Activated naive CD4-positive, alpha-beta T cell treated with anti-CD3 and anti-CD28 coated beads, Interleukin-2, amount 10 ng/mL, durations not matched to agents 7 days and 5 days (primary cell): ENCODE measurements at regions not wholly inside any gene's neighbourhood (a gene's known extent, or its start where the extent isn't known, plus 50 kb on each side); places are given as distances from the start of the nearest gene placed in this dataset.

Experiments used
- CTCF ChIA-PET: fragments of 350-600 bp; sonication (Branson Sonifier 250); formaldehyde crosslinking; loops from one replicate; lab custom pipeline; 2021; ENCODE audit warnings: antibody characterized with exemption; lab: Charles Lee
- DNase-seq: peaks from one replicate; pipeline ENCODE4 v3.0.0-alpha.2; 2020
- H3K27ac Mint-ChIP-seq: one replicate; pipeline ENCODE4 v1.8.0; 2021; ENCODE audit warnings: mild to moderate bottlenecking, moderate library complexity, mixed read lengths
- H3K27me3 Mint-ChIP-seq: one replicate; pipeline ENCODE4 v1.8.0; 2021; ENCODE audit warnings: mild to moderate bottlenecking, mixed read lengths
- H3K36me3 Mint-ChIP-seq: one replicate; pipeline ENCODE4 v1.8.0; 2021; ENCODE audit warnings: mixed read lengths
- H3K4me1 Mint-ChIP-seq: one replicate; pipeline ENCODE4 v1.8.0; 2021; ENCODE audit warnings: mixed read lengths
- H3K4me3 Mint-ChIP-seq: one replicate; pipeline ENCODE4 v1.8.0; 2021; ENCODE audit warnings: mild to moderate bottlenecking, moderate library complexity, mixed read lengths
- H3K9me3 Mint-ChIP-seq: one replicate; pipeline ENCODE4 v1.8.0; 2021; ENCODE audit warnings: mixed read lengths

DNA sequence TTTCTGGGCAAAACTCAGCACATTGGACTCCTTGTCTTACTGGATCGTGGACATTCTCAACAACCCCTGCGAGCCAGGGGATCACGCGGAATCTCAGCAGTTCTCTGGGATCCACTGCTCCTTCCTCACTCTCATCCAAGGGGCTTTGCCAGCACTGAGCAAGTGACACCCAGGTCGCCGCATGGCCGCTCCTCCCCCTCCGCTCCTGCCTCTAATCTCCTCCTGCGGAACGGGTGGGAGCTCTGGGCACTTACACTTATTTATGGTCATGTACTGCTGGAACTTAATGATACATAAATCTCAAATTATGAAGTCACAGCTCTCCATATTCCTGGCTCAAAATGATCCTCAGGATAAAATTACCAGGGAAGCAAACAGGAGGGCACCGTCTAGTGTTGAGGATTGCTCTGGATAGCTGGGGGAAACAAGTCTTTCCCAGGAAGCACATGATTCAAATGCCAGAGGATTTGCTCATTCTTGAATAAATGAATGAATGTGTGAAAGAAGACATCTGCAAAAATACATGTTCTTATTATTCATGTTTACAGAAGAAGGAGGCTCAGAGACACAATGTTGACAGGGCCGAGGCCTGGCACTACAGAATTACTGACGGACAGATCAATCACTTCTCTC is 1077.3 kb downstream of the TBC1D22A start:
- Mint-ChIP-seq H3K9me3 (no peaks in the 10 kb centered on the region), H3K4me3 (no peak overlapping the region), H3K4me1 (no peaks in the 10 kb centered on the region), H3K36me3 (no peaks in the 10 kb centered on the region), H3K27ac (no peak overlapping the region), H3K27me3 (peaks cover 9% of the 10 kb centered on the region)
- DNase-seq, result no peak
- CTCF ChIA-PET, result no interaction called here

DNA sequence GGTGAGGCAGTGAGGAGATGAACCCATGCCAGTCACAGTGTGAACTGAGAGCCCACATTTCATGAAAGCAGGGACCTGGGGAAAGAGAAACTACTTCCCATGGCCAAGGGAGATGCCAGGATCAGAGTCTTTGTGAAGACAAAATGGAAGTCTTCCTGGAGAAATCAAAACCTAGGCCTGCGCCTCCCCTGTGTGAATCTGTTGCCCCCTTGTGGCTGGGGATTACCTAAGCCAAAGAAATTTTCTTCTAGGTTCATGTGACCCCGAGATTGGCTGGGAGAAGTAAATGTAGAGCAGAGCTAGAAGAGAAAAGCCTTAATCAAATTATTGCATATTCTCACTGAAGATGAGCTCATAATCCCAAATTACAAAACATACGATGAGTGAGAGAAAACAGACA is 1075.3 kb downstream of the TBC1D22A start:
- CTCF ChIA-PET, result interaction anchor here (0.6 kb wide), 1 partner anchor 652 kb away, joined by 3 read pairs; no protein-coding TSS in a partner anchor
- Mint-ChIP-seq H3K9me3 (no peaks in the 10 kb centered on the region), H3K36me3 (no peaks in the 10 kb centered on the region), H3K4me3 (no peak overlapping the region), H3K27me3 (peaks cover 9% of the 10 kb centered on the region), H3K27ac (no peak overlapping the region), H3K4me1 (no peaks in the 10 kb centered on the region)
- DNase-seq, result no peak

DNA sequence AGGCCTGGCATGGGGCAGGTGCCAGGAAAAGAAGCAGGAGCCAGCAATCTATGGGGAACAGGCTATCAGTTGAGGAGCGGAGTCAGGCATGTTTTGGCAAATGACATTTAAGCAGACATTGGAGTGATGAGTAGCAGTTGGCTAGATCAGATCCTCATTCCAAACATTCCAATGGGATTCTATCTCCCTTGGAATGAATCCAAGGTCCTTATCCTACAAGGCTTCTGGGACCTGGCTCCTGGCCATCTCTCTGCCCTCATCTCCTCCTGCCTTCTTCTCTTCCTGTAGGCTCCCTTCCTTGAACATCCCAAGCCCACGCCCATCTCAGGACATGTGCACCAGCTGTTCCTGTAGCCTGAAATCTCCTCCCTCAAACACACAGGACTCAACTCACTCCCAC is 1074.5 kb downstream of the TBC1D22A start:
- no peak overlapping the region for H3K27ac Mint-ChIP-seq
- H3K27me3 Mint-ChIP-seq, result peaks cover 5% of the 10 kb centered on the region
- no peaks in the 10 kb centered on the region for H3K36me3 Mint-ChIP-seq
- no peaks in the 10 kb centered on the region for H3K9me3 Mint-ChIP-seq
- H3K4me1 Mint-ChIP-seq, result no peaks in the 10 kb centered on the region
- CTCF ChIA-PET, result no interaction called here
- no peak overlapping the region for H3K4me3 Mint-ChIP-seq
- no peak for DNase-seq

DNA sequence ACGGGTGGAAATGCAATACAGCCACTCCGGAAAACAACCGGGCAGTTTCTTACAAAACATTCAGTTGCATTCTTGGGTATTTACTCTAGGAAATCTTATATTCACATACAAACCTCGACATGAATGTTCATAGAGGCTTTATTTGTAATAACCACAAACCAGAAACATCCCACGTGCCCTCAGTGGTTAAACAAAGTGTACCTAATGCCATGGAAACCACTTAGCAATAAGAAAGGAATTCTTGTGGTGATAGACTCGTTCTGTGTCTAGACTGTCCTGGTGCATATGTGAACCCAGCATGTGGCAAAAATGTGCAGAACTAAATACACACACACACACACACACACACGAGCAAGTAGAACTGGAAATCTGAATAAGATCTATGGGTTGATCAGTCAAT is 1073.3 kb downstream of the TBC1D22A start:
- H3K27me3 Mint-ChIP-seq, result no peaks in the 10 kb centered on the region
- H3K4me1 Mint-ChIP-seq, result no peaks in the 10 kb centered on the region
- CTCF ChIA-PET, result interaction anchor here (0.7 kb wide), 1 partner anchor 47 kb away, joined by 3 read pairs; no protein-coding TSS in a partner anchor
- no peaks in the 10 kb centered on the region for H3K9me3 Mint-ChIP-seq
- H3K4me3 Mint-ChIP-seq, result no peak overlapping the region
- H3K36me3 Mint-ChIP-seq, result no peaks in the 10 kb centered on the region
- H3K27ac Mint-ChIP-seq, result no peak overlapping the region
- no peak for DNase-seq

DNA sequence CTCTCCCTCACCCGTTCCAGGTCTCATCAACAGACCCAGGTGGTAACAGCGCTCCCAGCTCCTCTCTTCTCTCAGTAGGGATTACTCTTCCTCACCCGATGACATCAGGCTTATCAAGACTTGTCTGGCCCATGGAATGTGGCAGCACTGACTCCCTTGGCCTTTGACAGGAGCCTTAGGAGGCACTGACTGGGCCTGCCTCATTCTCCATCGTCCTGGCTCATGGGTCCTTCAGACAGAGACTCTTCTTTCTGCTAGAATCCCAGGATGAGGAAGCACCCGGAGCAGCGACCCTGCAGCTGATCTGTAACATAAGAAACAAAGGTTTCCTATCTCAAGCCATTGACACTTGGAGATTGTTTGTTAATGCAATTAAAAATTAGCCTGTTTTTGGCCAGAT is 1063.6 kb downstream of the TBC1D22A start:
- Mint-ChIP-seq H3K9me3 (no peaks in the 10 kb centered on the region), H3K36me3 (no peaks in the 10 kb centered on the region), H3K4me1 (no peaks in the 10 kb centered on the region), H3K27ac (no peak overlapping the region), H3K27me3 (peaks cover 4% of the 10 kb centered on the region), H3K4me3 (no peak overlapping the region)
- CTCF ChIA-PET, result no interaction called here
- no peak for DNase-seq

DNA sequence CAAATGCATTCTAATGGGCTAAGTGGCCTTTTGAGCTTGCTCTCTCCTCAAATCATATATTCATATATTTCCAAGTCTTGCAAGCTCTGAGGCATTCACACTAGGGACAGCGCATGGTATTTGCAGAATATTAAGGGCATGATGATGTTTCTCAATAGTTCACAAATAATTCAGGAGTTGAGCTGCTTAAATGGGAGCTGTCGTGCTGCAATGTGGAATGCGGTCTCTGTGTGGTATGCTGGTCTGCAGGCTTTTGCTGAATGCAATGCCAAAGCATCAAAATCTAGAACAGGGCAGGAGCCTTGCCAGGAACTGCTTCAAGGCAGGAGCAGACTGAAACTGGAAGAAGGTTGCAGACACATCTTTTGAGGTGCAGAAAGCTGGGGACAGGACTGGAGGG is 1060.0 kb downstream of the TBC1D22A start:
- no peak for DNase-seq
- Mint-ChIP-seq H3K36me3 (no peaks in the 10 kb centered on the region), H3K4me3 (no peak overlapping the region), H3K4me1 (no peaks in the 10 kb centered on the region), H3K27ac (no peak overlapping the region), H3K9me3 (peaks cover 1% of the 10 kb centered on the region), H3K27me3 (peaks cover 4% of the 10 kb centered on the region)
- CTCF ChIA-PET, result no interaction called here

DNA sequence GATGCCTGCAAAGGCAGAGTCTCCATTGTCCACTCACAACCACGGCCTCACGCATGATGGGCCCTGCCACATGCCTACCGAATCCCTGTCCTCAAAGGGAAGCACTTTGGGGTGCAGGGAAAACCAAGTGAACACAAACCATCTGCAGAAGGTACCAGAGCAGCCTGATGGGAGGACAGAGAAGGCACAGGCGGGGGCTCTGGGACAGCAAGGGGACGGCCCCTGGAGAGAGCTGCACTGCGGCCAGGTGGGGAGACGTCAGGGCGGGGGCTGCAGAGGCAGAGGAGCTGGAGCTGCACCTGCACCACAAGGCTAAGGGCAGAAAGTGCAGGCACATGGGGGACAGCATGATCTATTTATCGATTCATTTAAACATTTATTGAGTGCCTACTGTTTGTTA is 1056.0 kb downstream of the TBC1D22A start:
- Mint-ChIP-seq H3K4me1 (no peaks in the 10 kb centered on the region), H3K27me3 (no peaks in the 10 kb centered on the region), H3K36me3 (no peaks in the 10 kb centered on the region), H3K9me3 (peaks cover 20% of the 10 kb centered on the region), H3K27ac (no peak overlapping the region), H3K4me3 (no peak overlapping the region)
- DNase-seq, result no peak
- CTCF ChIA-PET, result no interaction called here

DNA sequence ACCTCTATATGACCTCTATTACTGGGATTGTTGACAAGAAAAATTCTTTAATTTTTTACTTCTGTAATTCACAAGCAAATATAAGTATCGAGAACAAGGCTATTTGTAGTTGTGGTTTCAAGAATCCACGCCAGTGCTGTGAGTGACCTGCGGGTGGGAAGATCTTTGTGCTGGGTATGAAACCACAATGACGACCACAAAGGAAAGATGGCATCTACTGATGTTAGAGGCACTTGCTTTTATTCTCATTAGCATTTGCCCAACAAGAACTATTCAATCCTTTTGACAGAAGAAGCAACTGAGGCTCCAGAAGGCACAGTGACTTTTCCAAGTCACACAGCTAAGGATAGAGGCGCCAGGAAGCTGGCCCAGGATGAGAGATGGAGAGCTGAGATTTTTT is 1054.9 kb downstream of the TBC1D22A start:
- H3K27ac Mint-ChIP-seq, result no peak overlapping the region
- no peaks in the 10 kb centered on the region for H3K27me3 Mint-ChIP-seq
- H3K4me3 Mint-ChIP-seq, result no peak overlapping the region
- H3K4me1 Mint-ChIP-seq, result no peaks in the 10 kb centered on the region
- DNase-seq, result no peak
- peaks cover 27% of the 10 kb centered on the region for H3K9me3 Mint-ChIP-seq
- CTCF ChIA-PET, result no interaction called here
- H3K36me3 Mint-ChIP-seq, result no peaks in the 10 kb centered on the region

DNA sequence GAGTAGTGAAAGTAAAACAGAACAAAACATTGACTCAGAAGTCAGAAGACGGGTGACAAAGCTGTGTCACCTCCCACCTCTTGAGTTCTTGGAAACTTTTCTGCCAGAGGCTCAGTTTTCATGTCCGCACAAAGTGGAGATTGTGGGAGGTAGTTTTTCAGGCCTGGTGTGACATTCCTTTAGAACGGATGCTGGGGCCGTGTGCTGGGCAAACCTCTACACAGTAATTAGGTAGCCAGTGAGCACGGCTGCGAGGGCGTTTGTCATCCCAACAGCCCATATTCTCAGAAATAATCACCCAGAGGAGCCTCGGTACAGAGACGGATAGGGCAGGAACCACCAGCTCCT is 1054.4 kb downstream of the TBC1D22A start:
- CTCF ChIA-PET, result no interaction called here
- H3K4me1 Mint-ChIP-seq, result no peaks in the 10 kb centered on the region
- no peaks in the 10 kb centered on the region for H3K27me3 Mint-ChIP-seq

DNA sequence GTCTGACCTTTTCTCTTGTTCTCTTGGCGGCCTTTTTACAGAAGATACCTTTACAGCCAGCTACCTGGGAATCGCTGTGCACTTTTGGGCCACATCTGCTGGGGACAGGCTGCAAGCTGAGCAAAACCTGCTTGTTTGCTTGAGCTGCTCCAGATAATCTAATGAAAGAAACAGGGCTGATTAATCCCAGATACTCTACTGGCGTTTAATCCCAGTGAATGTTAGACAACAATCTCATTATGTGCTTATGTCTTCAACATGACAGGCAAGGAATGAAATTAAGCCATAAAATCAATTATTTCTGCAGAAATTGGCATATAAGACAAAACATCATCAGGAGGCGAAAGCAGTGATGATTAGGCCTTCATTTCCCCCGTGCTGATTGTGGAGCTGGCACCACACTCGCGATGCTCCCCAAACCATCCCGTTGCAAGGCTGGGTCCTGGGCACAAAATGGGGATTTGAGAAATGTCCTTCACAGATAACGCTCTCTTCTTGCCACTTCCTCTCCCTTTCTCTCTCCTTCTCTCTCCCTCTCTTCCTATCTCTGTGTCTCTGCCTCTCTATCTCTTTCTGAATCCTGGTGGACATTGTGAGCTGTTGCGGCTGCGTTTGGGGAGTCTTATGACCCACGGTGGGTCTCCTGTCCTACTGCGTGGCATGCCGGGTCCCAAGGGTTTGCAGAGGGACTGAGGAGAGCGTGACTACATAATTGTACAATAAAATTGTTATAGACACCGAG is 1053.8 kb downstream of the TBC1D22A start:
- no peak overlapping the region for H3K4me3 Mint-ChIP-seq
- no peaks in the 10 kb centered on the region for H3K27me3 Mint-ChIP-seq
- H3K4me1 Mint-ChIP-seq, result no peaks in the 10 kb centered on the region
- H3K36me3 Mint-ChIP-seq, result no peaks in the 10 kb centered on the region
- CTCF ChIA-PET, result interaction anchor here (0.5 kb wide), 1 partner anchor 12 kb away, joined by 3 read pairs; no protein-coding TSS in a partner anchor
- H3K9me3 Mint-ChIP-seq, result peaks cover 27% of the 10 kb centered on the region
- no peak for DNase-seq
- no peak overlapping the region for H3K27ac Mint-ChIP-seq

More for the DNA sequence above, 1054.4 kb downstream of the TBC1D22A start:
- DNase-seq, result no peak
- Mint-ChIP-seq H3K27ac (no peak overlapping the region), H3K9me3 (peaks cover 27% of the 10 kb centered on the region), H3K36me3 (no peaks in the 10 kb centered on the region), H3K4me3 (no peak overlapping the region)

DNA sequence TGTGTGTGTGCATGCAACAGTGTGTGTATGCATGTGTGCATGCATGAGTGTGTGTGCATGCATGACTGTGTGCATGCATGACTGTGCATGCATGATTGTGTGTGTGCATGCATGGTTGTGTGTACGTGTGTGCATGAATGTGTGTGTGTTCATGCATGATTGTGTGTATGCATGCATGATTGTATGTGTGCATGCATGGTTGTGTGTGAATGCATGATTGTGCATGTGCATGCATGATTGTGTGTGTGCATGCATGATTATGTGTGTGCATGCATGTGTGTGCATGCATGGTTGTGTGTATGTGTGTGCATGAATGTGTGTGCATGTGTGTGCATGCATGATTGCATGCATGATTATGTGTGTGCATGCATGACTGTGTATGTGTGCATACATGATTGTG is 1052.0 kb downstream of the TBC1D22A start:
- H3K36me3 Mint-ChIP-seq, result no peaks in the 10 kb centered on the region
- CTCF ChIA-PET, result no interaction called here
- H3K4me1 Mint-ChIP-seq, result no peaks in the 10 kb centered on the region
- peaks cover 32% of the 10 kb centered on the region for H3K9me3 Mint-ChIP-seq
- no peak overlapping the region for H3K27ac Mint-ChIP-seq
- H3K27me3 Mint-ChIP-seq, result no peaks in the 10 kb centered on the region
- DNase-seq, result no peak
- no peak overlapping the region for H3K4me3 Mint-ChIP-seq

DNA sequence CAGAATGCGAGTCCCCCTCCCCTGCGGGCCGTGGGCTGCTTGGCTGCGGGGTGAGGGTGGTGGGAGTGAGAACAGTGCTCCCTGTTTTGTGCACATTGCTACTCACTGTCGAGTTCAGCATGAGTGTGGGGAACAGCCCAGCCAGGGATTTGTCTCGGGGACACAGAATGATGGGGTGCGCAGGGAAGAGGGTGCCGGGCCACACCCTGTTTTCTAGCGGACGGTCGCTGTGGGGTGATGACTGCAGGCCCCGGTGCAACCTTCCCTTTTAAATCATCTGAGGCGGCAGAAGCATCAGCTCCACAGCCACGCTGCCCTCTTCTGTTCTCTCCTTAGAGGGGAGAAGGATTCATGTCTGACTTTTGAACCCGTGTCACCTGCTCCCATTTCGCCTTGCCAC is 1051.2 kb downstream of the TBC1D22A start:
- Mint-ChIP-seq H3K27me3 (no peaks in the 10 kb centered on the region), H3K36me3 (no peaks in the 10 kb centered on the region), H3K4me3 (no peak overlapping the region), H3K4me1 (no peaks in the 10 kb centered on the region), H3K9me3 (peaks cover 32% of the 10 kb centered on the region), H3K27ac (no peak overlapping the region)
- CTCF ChIA-PET, result no interaction called here
- DNase-seq, result no peak

DNA sequence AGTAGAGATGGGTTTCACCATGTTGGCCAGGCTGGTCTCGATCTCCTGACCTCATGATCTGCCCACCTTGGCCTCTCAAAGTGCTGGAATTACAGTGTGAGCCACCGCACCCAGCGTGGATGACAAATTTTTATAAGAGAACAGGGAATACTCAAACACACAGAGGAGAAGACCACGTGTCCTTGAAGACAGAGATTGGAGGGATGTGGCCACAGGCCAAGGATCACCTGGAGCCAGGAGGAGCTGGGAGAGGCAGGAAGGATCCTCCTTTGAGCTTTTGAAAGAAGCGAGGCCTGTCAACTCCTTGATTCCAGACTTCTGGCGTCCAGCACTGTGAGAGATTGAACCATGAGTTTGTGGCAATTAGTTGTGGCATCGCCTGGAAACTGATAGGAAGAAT is 1049.5 kb downstream of the TBC1D22A start:
- DNase-seq, result no peak
- no peak overlapping the region for H3K27ac Mint-ChIP-seq
- CTCF ChIA-PET, result no interaction called here
- H3K4me3 Mint-ChIP-seq, result no peak overlapping the region
- H3K4me1 Mint-ChIP-seq, result no peaks in the 10 kb centered on the region
- no peaks in the 10 kb centered on the region for H3K27me3 Mint-ChIP-seq
- H3K36me3 Mint-ChIP-seq, result no peaks in the 10 kb centered on the region
- peaks cover 28% of the 10 kb centered on the region for H3K9me3 Mint-ChIP-seq

DNA sequence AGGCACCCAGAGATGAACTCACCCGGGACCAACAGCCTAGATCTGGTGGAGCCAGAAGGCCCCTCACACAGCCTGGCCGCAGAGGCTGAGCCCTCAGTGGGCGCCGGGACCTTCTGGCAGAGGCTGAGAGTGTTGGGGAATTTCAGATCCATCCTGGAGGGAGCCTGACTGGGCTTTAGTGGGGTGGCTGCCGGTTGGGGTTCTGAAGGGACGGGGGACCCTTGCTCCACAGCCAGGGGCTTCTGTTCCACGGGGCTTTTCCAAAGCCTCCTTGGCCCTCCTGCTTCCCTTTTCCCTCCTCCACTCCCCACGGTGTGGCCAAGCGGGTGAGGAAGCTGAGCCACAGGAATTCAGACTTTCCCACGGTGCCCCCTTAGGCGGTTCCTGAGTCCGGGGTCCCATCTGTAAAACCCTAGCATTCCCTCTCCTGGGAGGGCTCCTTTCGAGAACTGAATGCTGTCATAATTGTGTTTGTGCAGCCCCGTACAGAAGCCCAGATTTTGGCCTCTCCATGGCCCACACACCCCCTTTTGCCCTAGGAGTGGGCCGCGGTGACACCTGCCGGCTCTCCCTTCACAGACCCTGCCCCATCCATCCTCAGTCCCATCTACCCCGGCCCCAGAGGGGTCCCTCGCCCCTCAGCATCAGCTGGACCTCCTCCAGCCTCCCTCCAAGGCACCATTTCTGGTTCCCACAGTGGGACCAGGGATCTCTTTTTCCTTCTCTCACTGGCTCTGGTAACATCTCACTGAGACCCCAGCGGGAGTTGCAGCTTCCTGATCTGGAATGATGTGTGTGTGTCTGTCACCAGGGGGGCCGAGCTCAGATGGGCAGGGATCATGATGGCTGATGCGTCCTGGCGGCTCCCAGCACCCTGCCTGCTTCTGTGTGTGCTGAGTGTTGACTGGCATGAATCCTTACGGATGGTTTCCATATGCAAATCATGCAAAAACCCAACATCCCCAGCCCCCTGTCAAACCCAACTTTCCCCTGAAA is 1048.4 kb downstream of the TBC1D22A start:
- DNase-seq, result no peak
- Mint-ChIP-seq H3K27ac (no peak overlapping the region), H3K27me3 (no peaks in the 10 kb centered on the region), H3K36me3 (no peaks in the 10 kb centered on the region), H3K4me3 (no peak overlapping the region), H3K9me3 (peaks cover 22% of the 10 kb centered on the region), H3K4me1 (no peaks in the 10 kb centered on the region)
- CTCF ChIA-PET, result no interaction called here
